ENCODE measurements at regions not wholly inside any gene's neighbourhood (a gene's known extent, or its start where the extent isn't known, plus 50 kb on each side); places are given as distances from the start of the nearest gene placed in this dataset.
"Not testable (repeated sequence)": the region's sequence is repeated elsewhere in the genome, so short reads cannot be mapped to it uniquely, and the experiment has no call there.

GRCh38 chr9:40926404-40927259, 201.8 kb downstream of the FOXD4L6 start:
- Histone ChIP-seq H3K9ac (ENCODE audit: low read length in 3 of 3) (no peak overlapping the region), H3K4me3 (ENCODE audit: low read length in 3 of 3) (no peak overlapping the region), H3K36me3 (ENCODE audit: control insufficient read depth in 2 of 3, insufficient read depth in 3 of 3, low read length in 3 of 3) (no peaks in the 10 kb centered on the region), H3K27ac (ENCODE audit: low read depth in 2 of 2, low read length in 2 of 2) (no peak overlapping the region), H3K27me3 (ENCODE audit: control insufficient read depth, insufficient read depth, low read length) (no peaks in the 10 kb centered on the region), H3K9me3 (ENCODE audit: control insufficient read depth in 2 of 3, insufficient read depth in 1 of 3, low read length in 3 of 3) (peaks cover 24 to 91% (median 63%) of the 10 kb centered on the region in 3 donors), H3K4me1 (ENCODE audit: control insufficient read depth in 2 of 3, insufficient read depth in 2 of 3, low read depth in 1 of 3, low read length in 3 of 3) (no peaks in the 10 kb centered on the region)
- TF ChIP-seq CTCF (IDR thresholded peaks at IDR 0.05; ENCODE audit: borderline replicate concordance, extremely low read depth, insufficient read depth): no peak
- intact Hi-C loops (cut with DNase I): no loop called here
- FAIRE-seq (no peak), DNase-seq (peak in 1 of 5 donors; percentile 17)

- intact Hi-C loops (cut with DNase I): no loop called here
- no peak for FAIRE-seq
- peak in 1 of 5 donors; percentile 21 for DNase-seq
- no peak for TF ChIP-seq CTCF (IDR thresholded peaks at IDR 0.05; ENCODE audit: borderline replicate concordance, extremely low read depth, insufficient read depth)
- H3K4me1 ChIP-seq (ENCODE audit: control insufficient read depth in 2 of 3, insufficient read depth in 2 of 3, low read depth in 1 of 3, low read length in 3 of 3): no peaks in the 10 kb centered on the region
- no peak overlapping the region for H3K4me3 ChIP-seq (ENCODE audit: low read length in 3 of 3)
- no peaks in the 10 kb centered on the region for H3K27me3 ChIP-seq (ENCODE audit: control insufficient read depth, insufficient read depth, low read length)
- H3K9ac ChIP-seq (ENCODE audit: low read length in 3 of 3): no peak overlapping the region
- peaks cover 17 to 80% (median 58%) of the 10 kb centered on the region in 3 donors for H3K9me3 ChIP-seq (ENCODE audit: control insufficient read depth in 2 of 3, insufficient read depth in 1 of 3, low read length in 3 of 3)
- no peak overlapping the region for H3K27ac ChIP-seq (ENCODE audit: low read depth in 2 of 2, low read length in 2 of 2)
- H3K36me3 ChIP-seq (ENCODE audit: control insufficient read depth in 2 of 3, insufficient read depth in 3 of 3, low read length in 3 of 3): no peaks in the 10 kb centered on the region
Observed at GRCh38 chr9:40925149-40925548, 203.3 kb downstream of the FOXD4L6 start.

- H3K27me3 ChIP-seq (ENCODE audit: control insufficient read depth, insufficient read depth, low read length); DNase-seq: not testable (repeated sequence)
- peaks cover 31 to 54% (median 37%) of the 10 kb centered on the region in 3 donors for H3K9me3 ChIP-seq (ENCODE audit: control insufficient read depth in 2 of 3, insufficient read depth in 1 of 3, low read length in 3 of 3)
Observed at GRCh38 chr9:40916399-40916783, 212.1 kb downstream of the FOXD4L6 start.

GRCh38 chr9:40915660-40916398, 212.7 kb downstream of the FOXD4L6 start:
- H3K4me3 ChIP-seq (ENCODE audit: low read length in 3 of 3); H3K27me3 ChIP-seq (ENCODE audit: control insufficient read depth, insufficient read depth, low read length); intact Hi-C loops (cut with DNase I); H3K9ac ChIP-seq (ENCODE audit: low read length in 3 of 3); H3K4me1 ChIP-seq (ENCODE audit: control insufficient read depth in 2 of 3, insufficient read depth in 2 of 3, low read depth in 1 of 3, low read length in 3 of 3); FAIRE-seq; H3K27ac ChIP-seq (ENCODE audit: low read depth in 2 of 2, low read length in 2 of 2); H3K36me3 ChIP-seq (ENCODE audit: control insufficient read depth in 2 of 3, insufficient read depth in 3 of 3, low read length in 3 of 3): not testable (repeated sequence)
- peak in 1 of 5 donors; percentile 70 for DNase-seq
- H3K9me3 ChIP-seq (ENCODE audit: control insufficient read depth in 2 of 3, insufficient read depth in 1 of 3, low read length in 3 of 3): peaks cover 31 to 60% (median 40%) of the 10 kb centered on the region in 3 donors

More at GRCh38 chr9:40916399-40916783, 212.1 kb downstream of the FOXD4L6 start:
- FAIRE-seq; H3K9ac ChIP-seq (ENCODE audit: low read length in 3 of 3); H3K4me3 ChIP-seq (ENCODE audit: low read length in 3 of 3); H3K36me3 ChIP-seq (ENCODE audit: control insufficient read depth in 2 of 3, insufficient read depth in 3 of 3, low read length in 3 of 3); H3K4me1 ChIP-seq (ENCODE audit: control insufficient read depth in 2 of 3, insufficient read depth in 2 of 3, low read depth in 1 of 3, low read length in 3 of 3); intact Hi-C loops (cut with DNase I); H3K27ac ChIP-seq (ENCODE audit: low read depth in 2 of 2, low read length in 2 of 2): not testable (repeated sequence)

Data from kidney (tissue), 13 donors.